Mucosa of rectum (tissue), 2 donors: ENCODE measurements at regions not wholly inside any gene's neighbourhood (a gene's known extent, or its start where the extent isn't known, plus 50 kb on each side); places are given as distances from the start of the nearest gene placed in this dataset.

Source experiments
- H3K27ac ChIP-seq, 2 donors: one replicate each; pipeline ENCODE4 v1.7.0; 2013; ENCODE audit warnings: inconsistent platforms in 2 of 2, low read depth in 2 of 2, low read length in 2 of 2
- H3K27me3 ChIP-seq, 2 donors: one replicate each; pipeline ENCODE4 v1.7.0; 2013; ENCODE audit warnings: low read length in 2 of 2; ENCODE audit not compliant: control insufficient read depth in 2 of 2, insufficient read depth in 2 of 2
- H3K36me3 ChIP-seq, 2 donors: one replicate each; pipeline ENCODE4 v1.7.0; 2013; ENCODE audit warnings: low read length in 2 of 2; ENCODE audit not compliant: control insufficient read depth in 2 of 2, insufficient read depth in 2 of 2
- H3K4me1 ChIP-seq, 2 donors: one replicate each; pipeline ENCODE4 v1.7.0; 2013; ENCODE audit warnings: low read length in 2 of 2, mild to moderate bottlenecking in 1 of 2; ENCODE audit not compliant: control insufficient read depth in 2 of 2, insufficient read depth in 2 of 2
- H3K4me3 ChIP-seq, 2 donors: one replicate each; pipeline ENCODE4 v1.7.0; 2013; ENCODE audit warnings: low read length in 2 of 2
- H3K9ac ChIP-seq, 2 donors: one replicate each; pipeline ENCODE4 v1.7.0; 2013; ENCODE audit warnings: low read length in 2 of 2, low read depth in 1 of 2, mild to moderate bottlenecking in 1 of 2
- H3K9me3 ChIP-seq, 2 donors: one replicate each; pipeline ENCODE4 v1.7.0; 2013; ENCODE audit warnings: low read length in 2 of 2; ENCODE audit not compliant: control insufficient read depth in 2 of 2
- donor health status: healthy.
- donor health status: Normal muscosa, but diverticular disease.

- no peaks in the 10 kb centered on the region for H3K4me1 ChIP-seq
- H3K27me3 ChIP-seq, result no peaks in the 10 kb centered on the region
- no peaks in the 10 kb centered on the region for H3K9me3 ChIP-seq
- H3K4me3 ChIP-seq, result no peak overlapping the region
- no peak overlapping the region for H3K9ac ChIP-seq
- no peaks in the 10 kb centered on the region for H3K36me3 ChIP-seq
- H3K27ac ChIP-seq, result no peak overlapping the region
These were observed 539.3 kb downstream of the LIG4 start for GRCh38 chr13:107675847-107676550.

GRCh38 chr13:107669391-107669993, 545.8 kb downstream of the LIG4 start:
- Histone ChIP-seq H3K27me3 (no peaks in the 10 kb centered on the region), H3K36me3 (no peaks in the 10 kb centered on the region), H3K4me1 (no peaks in the 10 kb centered on the region), H3K9me3 (no peaks in the 10 kb centered on the region), H3K9ac (no peak overlapping the region), H3K4me3 (no peak overlapping the region), H3K27ac (no peak overlapping the region)

- Histone ChIP-seq H3K36me3 (no peaks in the 10 kb centered on the region), H3K9ac (no peak overlapping the region), H3K27ac (no peak overlapping the region), H3K4me3 (no peak overlapping the region), H3K27me3 (no peaks in the 10 kb centered on the region), H3K4me1 (no peaks in the 10 kb centered on the region), H3K9me3 (no peaks in the 10 kb centered on the region)
These were observed 549.3 kb downstream of the LIG4 start for GRCh38 chr13:107665926-107666458.

DNA sequence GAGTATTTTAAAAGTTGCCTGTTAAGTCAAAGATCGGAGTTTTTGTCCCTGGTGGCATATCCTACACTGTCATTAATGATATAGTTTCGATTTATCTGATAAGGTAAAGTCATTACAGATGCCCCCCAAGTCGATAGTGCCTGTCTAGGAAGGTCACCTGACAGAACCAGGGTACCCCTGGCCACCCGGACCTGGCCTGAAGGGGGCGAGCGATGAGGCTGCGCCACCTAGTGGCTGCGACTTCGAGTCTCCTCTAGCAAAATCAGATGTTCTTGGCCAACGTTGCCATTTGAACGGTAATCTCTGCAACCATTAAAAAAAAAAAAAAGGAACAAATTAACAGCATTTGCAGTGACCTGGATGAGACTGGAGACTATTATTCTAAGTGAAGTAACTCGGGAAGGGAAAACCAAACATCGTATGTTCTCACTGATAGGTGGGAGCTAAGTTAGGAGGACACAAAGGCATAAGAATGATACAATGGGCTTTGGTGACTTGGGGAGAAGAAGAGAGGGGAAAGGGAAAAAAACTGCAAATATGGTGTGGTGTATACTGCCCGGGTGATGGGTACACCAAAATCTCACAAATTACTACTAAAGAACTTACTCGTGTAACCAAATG, 565.1 kb downstream of the LIG4 start:
- Histone ChIP-seq H3K27ac (no peak overlapping the region), H3K9ac (no peak overlapping the region)

GRCh38 chr13:107649079-107649478, 566.3 kb downstream of the LIG4 start:
- Histone ChIP-seq H3K9ac (no peak overlapping the region), H3K27me3 (no peaks in the 10 kb centered on the region), H3K4me1 (no peaks in the 10 kb centered on the region), H3K9me3 (no peaks in the 10 kb centered on the region), H3K4me3 (no peak overlapping the region), H3K27ac (no peak overlapping the region), H3K36me3 (no peaks in the 10 kb centered on the region)

More for the DNA sequence above, 565.1 kb downstream of the LIG4 start:
- Histone ChIP-seq H3K9me3 (no peaks in the 10 kb centered on the region), H3K36me3 (no peaks in the 10 kb centered on the region), H3K4me1 (no peaks in the 10 kb centered on the region), H3K27me3 (no peaks in the 10 kb centered on the region), H3K4me3 (no peak overlapping the region)

DNA sequence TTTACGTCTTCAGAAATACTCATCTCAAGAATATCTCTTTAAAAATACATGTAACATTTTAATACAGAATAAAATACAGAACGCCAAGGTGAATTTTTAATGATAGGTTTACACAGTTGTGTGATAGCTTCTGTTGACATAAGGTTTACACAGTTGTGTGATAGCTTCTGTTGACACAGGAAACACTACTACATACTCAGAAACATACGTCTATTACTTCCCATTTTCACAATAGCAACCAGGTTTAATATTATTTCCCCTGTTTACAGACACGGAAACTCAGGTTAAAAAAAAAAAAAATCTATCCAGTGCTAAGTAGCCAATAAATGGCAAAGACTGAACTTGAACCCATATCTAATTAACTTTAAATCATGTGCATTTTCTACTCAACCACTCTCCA, 571.2 kb downstream of the LIG4 start:
- Histone ChIP-seq H3K4me1 (no peaks in the 10 kb centered on the region), H3K9me3 (no peaks in the 10 kb centered on the region), H3K9ac (no peak overlapping the region), H3K36me3 (no peaks in the 10 kb centered on the region), H3K4me3 (no peak overlapping the region), H3K27ac (no peak overlapping the region), H3K27me3 (no peaks in the 10 kb centered on the region)

- Histone ChIP-seq H3K27me3 (no peaks in the 10 kb centered on the region), H3K9me3 (no peaks in the 10 kb centered on the region), H3K4me3 (no peak overlapping the region), H3K27ac (no peak overlapping the region), H3K9ac (no peak overlapping the region), H3K4me1 (no peaks in the 10 kb centered on the region), H3K36me3 (no peaks in the 10 kb centered on the region)
These were observed 571.7 kb downstream of the LIG4 start for GRCh38 chr13:107643615-107644014.

DNA sequence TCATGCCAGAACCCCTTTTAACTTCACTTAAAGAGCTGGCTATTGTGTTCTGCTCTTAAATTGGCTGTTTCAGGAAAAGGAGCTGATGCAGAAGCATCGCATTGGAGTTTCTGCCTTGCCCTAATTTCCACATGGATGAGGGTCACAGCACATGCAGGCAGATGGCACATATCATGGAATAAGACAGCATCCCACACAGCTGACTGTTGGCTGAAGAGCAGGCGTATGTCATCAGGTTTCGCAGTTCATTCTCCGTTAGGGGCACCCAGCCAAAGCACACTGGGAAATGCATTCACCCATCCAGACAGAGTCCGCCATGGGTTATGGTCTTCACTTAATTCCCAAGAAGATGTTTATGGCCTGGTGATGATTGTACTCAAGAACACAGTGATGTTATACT, 572.5 kb downstream of the LIG4 start:
- H3K9me3 ChIP-seq, result no peaks in the 10 kb centered on the region
- no peaks in the 10 kb centered on the region for H3K27me3 ChIP-seq
- no peak overlapping the region for H3K27ac ChIP-seq
- no peaks in the 10 kb centered on the region for H3K36me3 ChIP-seq
- H3K4me3 ChIP-seq, result no peak overlapping the region
- H3K4me1 ChIP-seq, result no peaks in the 10 kb centered on the region
- H3K9ac ChIP-seq, result no peak overlapping the region

DNA sequence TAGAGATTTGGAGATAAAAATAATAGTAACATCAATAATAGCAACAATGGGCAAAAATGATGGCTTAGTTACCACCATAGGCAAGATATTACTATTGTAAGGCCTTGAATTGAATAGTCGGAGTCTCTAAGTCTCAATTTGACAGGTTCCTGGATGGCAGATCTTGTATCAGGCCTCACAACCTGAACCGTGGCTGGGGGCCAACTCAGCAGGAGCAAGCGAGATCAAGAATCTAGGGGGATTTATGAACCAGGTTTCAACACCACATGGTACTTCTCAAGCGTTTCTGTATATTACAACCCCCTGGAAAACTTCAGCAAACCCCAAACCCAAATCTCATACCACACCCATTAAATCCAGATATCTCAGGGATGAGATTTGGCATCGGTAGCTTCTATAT, 573.8 kb downstream of the LIG4 start:
- Histone ChIP-seq H3K9me3 (no peaks in the 10 kb centered on the region), H3K9ac (no peak overlapping the region), H3K36me3 (no peaks in the 10 kb centered on the region), H3K4me1 (no peaks in the 10 kb centered on the region), H3K27me3 (no peaks in the 10 kb centered on the region), H3K27ac (no peak overlapping the region), H3K4me3 (no peak overlapping the region)

GRCh38 chr13:107625648-107626047, 589.7 kb downstream of the LIG4 start:
- H3K27me3 ChIP-seq, result no peaks in the 10 kb centered on the region
- H3K9ac ChIP-seq, result no peak overlapping the region
- no peak overlapping the region for H3K4me3 ChIP-seq
- H3K4me1 ChIP-seq, result no peaks in the 10 kb centered on the region
- no peaks in the 10 kb centered on the region for H3K9me3 ChIP-seq
- no peak overlapping the region for H3K27ac ChIP-seq
- H3K36me3 ChIP-seq, result no peaks in the 10 kb centered on the region
